Spleen (tissue), 7 donors: ENCODE measurements at regions not wholly inside any gene's neighbourhood (a gene's known extent, or its start where the extent isn't known, plus 50 kb on each side); places are given as distances from the start of the nearest gene placed in this dataset.

Experiments
- CTCF ChIP-seq, 11 experiments: fragments of 200-600 bp in 7 of 11; fragments of 450-650 bp in 4 of 11; sonication (generic) in 4 of 11; IDR thresholded peaks in 8 of 11; conservative IDR thresholded peaks in 3 of 11; 1 replicate in 7 of 11; 2 replicates in 4 of 11; pipeline versions ENCODE4 v1.4.0 to v1.8.0; 2016 to 2021; ENCODE audit warnings: antibody characterized with exemption in 11 of 11, inconsistent platforms in 4 of 11, mild to moderate bottlenecking in 1 of 11
- POLR2AphosphoS5 ChIP-seq, 3 donors: sonication (generic); formaldehyde crosslinking; IDR thresholded peaks; one replicate each; pipeline ENCODE4 v1.5.1; 2017; ENCODE audit warnings: antibody characterized with exemption in 3 of 3
- donor health status: DM: no; HTN: no; CAD: no; lungs with moderate emphysema.
- donor health status: DM: no; HTN: no; CAD: no.
- donor health status: DM: no; HTN: no; CAD: no.

DNA sequence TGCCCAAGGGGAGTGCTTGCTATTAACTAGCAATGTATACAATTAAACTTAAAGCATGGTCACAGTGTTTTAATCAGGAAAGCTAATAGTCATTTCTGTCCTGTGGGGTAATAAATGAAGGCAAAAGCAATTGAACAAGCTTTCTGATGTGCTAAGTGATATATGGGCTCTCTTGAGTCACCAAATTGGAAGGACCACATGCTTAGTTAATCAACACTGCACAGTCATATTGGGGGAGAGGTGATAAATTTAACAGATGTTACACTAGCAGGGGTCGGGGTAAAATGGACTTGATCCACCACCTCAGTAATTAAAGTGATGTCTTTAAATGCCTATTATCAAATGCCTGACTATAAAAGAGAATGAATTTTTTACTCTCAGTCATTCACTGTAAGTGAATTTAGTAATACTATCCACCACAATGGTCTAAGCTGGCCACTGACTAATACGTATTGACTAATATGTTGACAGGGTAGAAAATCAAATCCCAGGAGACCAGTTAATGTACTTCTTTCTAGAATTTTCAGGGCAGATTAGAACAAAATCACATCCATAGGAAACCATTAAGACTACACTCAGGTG is 736.3 kb downstream of the RPS29 start:
- TF ChIP-seq CTCF (IDR thresholded peaks at IDR 0.05 in 8 of 11, conservative IDR thresholded peaks at IDR 0.05 in 3 of 11) (no peak), POLR2AphosphoS5 (IDR thresholded peaks at IDR 0.05) (no peak)
